ENCODE measurements at regions not wholly inside any gene's neighbourhood (a gene's known extent, or its start where the extent isn't known, plus 50 kb on each side); places are given as distances from the start of the nearest gene placed in this dataset.
"Not testable (repeated sequence)": the region's sequence is repeated elsewhere in the genome, so short reads cannot be mapped to it uniquely, and the experiment has no call there.

- Histone ChIP-seq H3K9me3 (ENCODE audit: insufficient read depth, low read length) (no peaks in the 10 kb centered on the region), H3K9me2 (replicated peaks; ENCODE audit: insufficient read depth, low read length) (no peaks in the 10 kb centered on the region), H3K79me2 (ENCODE audit: insufficient read depth, low read length) (no peaks in the 10 kb centered on the region), H3F3A (ENCODE audit: insufficient read depth) (no peaks in the 10 kb centered on the region; the same call in 1 of the 2 replicates), H3K36me3 (ENCODE audit: low read length) (no peaks in the 10 kb centered on the region), H2AFZ (ENCODE audit: low read depth, low read length, severe bottlenecking) (no peak overlapping the region), H3K4me2 (ENCODE audit: low read depth, low read length, poor library complexity, severe bottlenecking) (no peak overlapping the region), H3K4me3 (ENCODE audit: insufficient read depth, low read length, poor library complexity, severe bottlenecking) (no peak overlapping the region), H4K20me1 (ENCODE audit: low read depth, low read length) (no peaks in the 10 kb centered on the region), H3K27me3 (ENCODE audit: low read length) (no peaks in the 10 kb centered on the region), H3K27ac (ENCODE audit: low read depth, low read length) (no peak overlapping the region), H3K9ac (ENCODE audit: low read length) (no peak overlapping the region)
- no peak for TF ChIP-seq EZH2phosphoT487 (conservative IDR thresholded peaks at IDR 0.05; ENCODE audit: low read length)
- no peak for TF ChIP-seq CTCF (IDR thresholded peaks at IDR 0.05; ENCODE audit: insufficient read depth, low read length, poor library complexity, severe bottlenecking)
Observed at GRCh38 chr16:29306201-29306600, 100.3 kb downstream of the NPIPB11 start.

DNA sequence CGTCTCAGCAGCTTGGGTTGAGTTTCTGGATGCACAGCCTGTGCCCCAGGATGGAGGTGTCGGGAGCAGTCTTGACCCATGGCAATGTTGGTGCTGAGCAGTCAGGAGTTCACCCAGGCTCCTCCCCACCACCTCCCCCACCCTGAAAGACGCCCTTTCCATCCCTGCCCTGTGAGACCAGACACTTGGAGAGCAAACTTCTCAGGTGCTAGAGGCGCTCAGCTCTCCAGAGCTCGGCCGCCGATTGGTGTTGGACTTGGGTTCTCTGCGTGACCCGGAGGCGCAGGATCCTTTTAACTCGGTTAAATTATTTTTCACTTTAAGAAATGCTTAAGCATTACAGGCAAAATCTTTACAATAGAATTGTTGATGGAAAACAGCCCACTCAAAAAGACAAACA is 101.5 kb downstream of the NPIPB11 start:
- H4K20me1 ChIP-seq (ENCODE audit: low read depth, low read length); H3K36me3 ChIP-seq (ENCODE audit: low read length); H3K9me2 ChIP-seq (replicated peaks; ENCODE audit: insufficient read depth, low read length); H3K27ac ChIP-seq (ENCODE audit: low read depth, low read length); H3K9me3 ChIP-seq (ENCODE audit: insufficient read depth, low read length); H2AFZ ChIP-seq (ENCODE audit: low read depth, low read length, severe bottlenecking); H3K4me3 ChIP-seq (ENCODE audit: insufficient read depth, low read length, poor library complexity, severe bottlenecking); H3F3A ChIP-seq (ENCODE audit: insufficient read depth); H3K9ac ChIP-seq (ENCODE audit: low read length); H3K27me3 ChIP-seq (ENCODE audit: low read length); H3K79me2 ChIP-seq (ENCODE audit: insufficient read depth, low read length); H3K4me2 ChIP-seq (ENCODE audit: low read depth, low read length, poor library complexity, severe bottlenecking): not testable (repeated sequence)

- Histone ChIP-seq H3K9me3 (ENCODE audit: insufficient read depth, low read length) (no peaks in the 10 kb centered on the region), H3F3A (ENCODE audit: insufficient read depth) (no peaks in the 10 kb centered on the region; the same call in 1 of the 2 replicates), H3K4me2 (ENCODE audit: low read depth, low read length, poor library complexity, severe bottlenecking) (no peak overlapping the region), H2AFZ (ENCODE audit: low read depth, low read length, severe bottlenecking) (no peak overlapping the region), H3K79me2 (ENCODE audit: insufficient read depth, low read length) (no peaks in the 10 kb centered on the region), H3K4me3 (ENCODE audit: insufficient read depth, low read length, poor library complexity, severe bottlenecking) (no peak overlapping the region), H3K27ac (ENCODE audit: low read depth, low read length) (no peak overlapping the region), H3K9ac (ENCODE audit: low read length) (no peak overlapping the region), H4K20me1 (ENCODE audit: low read depth, low read length) (no peaks in the 10 kb centered on the region), H3K36me3 (ENCODE audit: low read length) (no peaks in the 10 kb centered on the region), H3K9me2 (replicated peaks; ENCODE audit: insufficient read depth, low read length) (no peaks in the 10 kb centered on the region), H3K27me3 (ENCODE audit: low read length) (no peaks in the 10 kb centered on the region)
- no peak for TF ChIP-seq CTCF (IDR thresholded peaks at IDR 0.05; ENCODE audit: insufficient read depth, low read length, poor library complexity, severe bottlenecking)
- TF ChIP-seq EZH2phosphoT487 (conservative IDR thresholded peaks at IDR 0.05; ENCODE audit: low read length) = no peak
Observed at GRCh38 chr16:29304251-29304650, 102.3 kb downstream of the NPIPB11 start.

DNA sequence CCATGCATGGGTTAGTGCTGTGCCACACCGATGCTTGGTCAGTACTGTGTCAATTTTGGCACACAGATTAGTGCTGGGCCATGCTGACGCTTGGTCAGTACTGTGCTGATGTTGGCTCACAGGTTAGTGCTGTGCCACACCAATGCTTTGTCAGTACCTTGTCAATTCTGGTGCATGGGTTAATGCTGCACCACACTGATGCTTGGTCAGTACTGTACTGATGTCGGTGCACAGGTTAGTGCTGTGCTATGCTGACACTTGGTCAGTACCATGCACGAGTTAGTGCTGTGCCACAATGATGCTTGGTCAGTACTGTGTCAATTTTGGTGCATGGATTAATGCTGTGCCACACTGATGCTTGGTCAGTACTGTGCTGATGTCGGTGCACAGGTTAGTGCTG is 103.0 kb downstream of the NPIPB11 start:
- Histone ChIP-seq H3K27ac (ENCODE audit: low read depth, low read length) (no peak overlapping the region), H3K27me3 (ENCODE audit: low read length) (no peaks in the 10 kb centered on the region), H3K36me3 (ENCODE audit: low read length) (no peaks in the 10 kb centered on the region), H4K20me1 (ENCODE audit: low read depth, low read length) (no peaks in the 10 kb centered on the region), H3K9me2 (replicated peaks; ENCODE audit: insufficient read depth, low read length) (no peaks in the 10 kb centered on the region), H3F3A (ENCODE audit: insufficient read depth) (no peaks in the 10 kb centered on the region; the same call in 1 of the 2 replicates), H3K79me2 (ENCODE audit: insufficient read depth, low read length) (no peaks in the 10 kb centered on the region), H3K9ac (ENCODE audit: low read length) (no peak overlapping the region), H3K4me2 (ENCODE audit: low read depth, low read length, poor library complexity, severe bottlenecking) (no peak overlapping the region), H3K9me3 (ENCODE audit: insufficient read depth, low read length) (no peaks in the 10 kb centered on the region), H3K4me3 (ENCODE audit: insufficient read depth, low read length, poor library complexity, severe bottlenecking) (no peak overlapping the region), H2AFZ (ENCODE audit: low read depth, low read length, severe bottlenecking) (no peak overlapping the region)
- no peak for TF ChIP-seq EZH2phosphoT487 (conservative IDR thresholded peaks at IDR 0.05; ENCODE audit: low read length)
- no peak for TF ChIP-seq CTCF (IDR thresholded peaks at IDR 0.05; ENCODE audit: insufficient read depth, low read length, poor library complexity, severe bottlenecking)
